ENCODE measurements at regions not wholly inside any gene's neighbourhood (a gene's known extent, or its start where the extent isn't known, plus 50 kb on each side); places are given as distances from the start of the nearest gene placed in this dataset.

DNA sequence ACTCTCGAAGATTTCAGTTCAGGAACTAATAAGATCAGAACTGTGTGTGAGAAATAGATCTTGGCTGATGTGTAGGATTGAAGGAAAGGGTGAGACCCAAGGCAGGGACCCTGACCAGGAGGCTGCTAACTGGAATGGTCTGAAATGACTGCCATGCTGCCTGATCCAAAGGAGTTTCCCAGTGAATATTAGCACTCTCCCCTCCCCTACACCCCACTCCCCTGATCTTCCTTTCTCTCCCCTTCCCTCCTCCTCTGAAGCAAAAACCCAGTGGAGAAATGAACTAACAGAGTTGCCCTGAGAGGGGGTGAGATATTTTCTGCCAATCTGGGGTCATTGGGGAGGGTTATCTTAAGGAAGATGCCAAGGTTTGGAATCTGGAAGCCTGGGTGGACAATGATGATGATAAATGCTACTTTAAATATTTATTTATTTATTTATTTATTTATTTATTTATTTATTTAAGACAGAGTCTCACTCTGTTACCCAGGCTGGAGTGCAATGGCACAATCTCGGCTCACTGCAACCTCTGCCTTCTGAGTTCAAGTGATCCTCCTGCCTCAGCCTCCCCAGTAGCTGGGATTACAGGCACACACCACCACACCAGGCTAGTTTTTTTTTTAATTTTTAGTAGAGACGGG is 371.0 kb upstream of the CHD6 start:
- no peak for FAIRE-seq
- no peak for TF ChIP-seq POLR2A (IDR thresholded peaks at IDR 0.05; ENCODE audit: low read depth, low read length)
- TF ChIP-seq POLR2AphosphoS5 (IDR thresholded peaks at IDR 0.05; ENCODE audit: low read depth, low read length): no peak
- TF ChIP-seq TAF1 (IDR thresholded peaks at IDR 0.05; ENCODE audit: borderline replicate concordance, low read depth, low read length): no peak
- no peak for DNase-seq (ENCODE audit: insufficient read length)

GRCh38 chr20:41984031-41984430 is 365.9 kb upstream of the CHD6 start:
- DNase-seq (ENCODE audit: insufficient read length): no peak
- TF ChIP-seq TAF1 (IDR thresholded peaks at IDR 0.05; ENCODE audit: borderline replicate concordance, low read depth, low read length) (no peak), POLR2AphosphoS5 (IDR thresholded peaks at IDR 0.05; ENCODE audit: low read depth, low read length) (no peak), POLR2A (IDR thresholded peaks at IDR 0.05; ENCODE audit: low read depth, low read length) (no peak)
- FAIRE-seq: no peak

DNA sequence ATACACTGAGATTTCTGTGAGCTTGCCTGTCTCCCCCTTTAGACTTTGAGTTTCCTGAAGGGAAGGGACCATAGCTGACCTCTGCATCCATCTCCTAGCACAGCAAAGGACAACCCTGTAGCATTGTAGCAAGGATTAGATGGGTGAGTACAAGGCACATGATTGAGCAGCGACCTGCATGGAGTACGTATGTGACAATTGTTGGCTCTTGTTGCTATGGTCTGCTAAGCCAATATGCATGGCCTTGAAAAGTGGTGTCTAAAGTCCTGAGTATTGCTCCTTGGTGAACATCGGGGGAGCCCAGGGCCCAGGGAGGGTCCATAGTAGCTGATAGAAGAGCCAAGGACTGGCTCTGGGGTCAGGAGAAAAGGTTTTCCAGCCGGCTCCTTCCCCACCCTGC is 365.0 kb upstream of the CHD6 start:
- no peak for DNase-seq (ENCODE audit: insufficient read length)
- FAIRE-seq: no peak
- TF ChIP-seq TAF1 (IDR thresholded peaks at IDR 0.05; ENCODE audit: borderline replicate concordance, low read depth, low read length): no peak
- no peak for TF ChIP-seq POLR2A (IDR thresholded peaks at IDR 0.05; ENCODE audit: low read depth, low read length)
- no peak for TF ChIP-seq POLR2AphosphoS5 (IDR thresholded peaks at IDR 0.05; ENCODE audit: low read depth, low read length)

DNA sequence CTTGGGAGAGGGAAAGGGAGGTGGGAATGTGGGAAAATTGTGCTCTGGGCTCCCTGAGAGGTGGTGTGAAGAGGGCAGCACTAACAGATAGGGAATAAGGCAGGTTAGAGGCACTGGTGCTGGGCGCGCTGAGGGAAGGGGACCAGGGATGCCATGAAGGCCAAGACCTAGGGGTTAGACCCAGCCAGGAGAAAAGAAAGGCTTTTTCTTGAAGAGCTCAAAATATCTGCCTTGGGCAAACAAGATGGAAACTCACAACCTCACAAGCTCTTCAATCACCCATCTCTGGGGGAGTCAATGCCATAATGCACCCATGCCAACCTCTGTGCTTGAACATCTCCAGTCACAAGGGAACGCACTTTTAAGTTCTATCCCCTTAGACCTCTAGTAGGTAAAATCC is 363.6 kb upstream of the CHD6 start:
- FAIRE-seq (no peak), DNase-seq (ENCODE audit: insufficient read length) (no peak)
- TF ChIP-seq TAF1 (IDR thresholded peaks at IDR 0.05; ENCODE audit: borderline replicate concordance, low read depth, low read length) (no peak), POLR2AphosphoS5 (IDR thresholded peaks at IDR 0.05; ENCODE audit: low read depth, low read length) (no peak), POLR2A (IDR thresholded peaks at IDR 0.05; ENCODE audit: low read depth, low read length) (no peak)

DNA sequence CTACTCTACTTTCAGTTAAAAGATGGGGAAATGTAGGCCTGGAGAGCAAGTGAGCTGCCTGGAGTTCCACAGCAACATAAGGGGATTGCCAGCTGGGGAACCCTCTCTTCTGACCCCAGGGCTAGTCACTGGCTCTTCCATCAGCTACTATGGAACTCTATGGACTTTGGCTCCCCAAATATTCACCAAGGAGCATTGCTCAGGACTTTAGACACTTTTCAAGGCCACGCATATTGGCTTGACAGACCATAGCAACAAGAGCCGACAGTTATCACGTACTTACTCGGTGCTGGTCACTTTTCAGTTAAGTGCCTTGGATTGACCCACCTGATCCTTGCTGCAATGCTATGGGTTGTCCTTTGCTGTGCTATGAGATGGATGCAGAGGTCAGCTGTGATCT is 360.7 kb upstream of the CHD6 start:
- no peak for FAIRE-seq
- DNase-seq (ENCODE audit: insufficient read length): no peak
- no peak for TF ChIP-seq POLR2A (IDR thresholded peaks at IDR 0.05; ENCODE audit: low read depth, low read length)
- TF ChIP-seq POLR2AphosphoS5 (IDR thresholded peaks at IDR 0.05; ENCODE audit: low read depth, low read length): no peak
- TF ChIP-seq TAF1 (IDR thresholded peaks at IDR 0.05; ENCODE audit: borderline replicate concordance, low read depth, low read length): no peak

DNA sequence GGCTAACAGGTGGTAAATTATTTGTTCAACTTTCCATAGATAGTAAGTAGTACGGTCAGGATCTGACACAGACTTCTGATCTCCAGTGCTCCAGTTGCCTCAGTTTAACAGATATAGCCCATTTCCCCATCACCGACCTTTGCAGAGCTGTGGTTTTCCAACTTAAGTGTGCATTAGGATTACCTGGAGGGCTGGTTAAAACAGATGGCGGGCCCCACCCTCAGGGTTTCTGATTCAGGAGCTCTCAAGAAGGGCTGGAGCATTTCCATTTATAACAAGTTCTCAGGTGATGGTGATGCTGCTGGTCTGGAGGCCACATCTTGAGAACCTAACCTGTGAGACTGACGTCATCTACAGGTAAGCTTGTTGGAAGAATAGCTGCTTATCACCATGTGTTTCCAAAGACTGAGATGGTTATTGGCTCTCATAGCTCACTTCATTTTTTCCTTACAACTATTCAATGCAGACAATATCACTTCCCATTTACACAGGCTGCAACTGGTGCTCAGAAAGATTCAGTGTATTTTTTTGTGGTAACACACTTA is 360.1 kb upstream of the CHD6 start:
- FAIRE-seq (no peak), DNase-seq (ENCODE audit: insufficient read length) (no peak)
- TF ChIP-seq TAF1 (IDR thresholded peaks at IDR 0.05; ENCODE audit: borderline replicate concordance, low read depth, low read length): no peak

GRCh38 chr20:41969656-41970055 is 351.5 kb upstream of the CHD6 start:
- TF ChIP-seq POLR2AphosphoS5 (IDR thresholded peaks at IDR 0.05; ENCODE audit: low read depth, low read length) (no peak), POLR2A (IDR thresholded peaks at IDR 0.05; ENCODE audit: low read depth, low read length) (no peak), TAF1 (IDR thresholded peaks at IDR 0.05; ENCODE audit: borderline replicate concordance, low read depth, low read length) (no peak)
- no peak for FAIRE-seq
- DNase-seq (ENCODE audit: insufficient read length): no peak

- DNase-seq (ENCODE audit: insufficient read length) (no peak), FAIRE-seq (no peak)
- no peak for TF ChIP-seq POLR2AphosphoS5 (IDR thresholded peaks at IDR 0.05; ENCODE audit: low read depth, low read length)
- no peak for TF ChIP-seq POLR2A (IDR thresholded peaks at IDR 0.05; ENCODE audit: low read depth, low read length)
These were observed 342.0 kb upstream of the CHD6 start for GRCh38 chr20:41960166-41960565.

DNA sequence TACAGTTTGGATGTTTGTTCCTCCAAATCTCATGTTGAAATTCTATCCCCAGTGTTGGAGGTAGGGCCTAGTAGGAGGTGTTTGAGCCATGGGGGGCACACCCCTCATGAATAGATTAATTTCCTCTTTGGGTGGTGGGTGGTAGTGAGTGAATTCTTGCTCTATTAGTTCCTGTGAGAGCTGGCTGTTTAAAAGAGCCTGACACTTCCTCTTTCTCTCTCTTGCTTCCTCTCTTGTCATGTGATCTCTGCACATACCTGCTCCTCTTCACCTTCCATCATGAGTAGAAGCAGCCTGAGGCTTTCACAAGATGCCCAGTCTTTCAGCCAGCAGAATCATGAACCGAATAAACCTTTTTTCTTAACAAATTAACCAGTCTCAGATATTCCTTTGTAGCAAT is 340.2 kb upstream of the CHD6 start:
- no peak for TF ChIP-seq POLR2AphosphoS5 (IDR thresholded peaks at IDR 0.05; ENCODE audit: low read depth, low read length)
- no peak for TF ChIP-seq POLR2A (IDR thresholded peaks at IDR 0.05; ENCODE audit: low read depth, low read length)
- TF ChIP-seq TAF1 (IDR thresholded peaks at IDR 0.05; ENCODE audit: borderline replicate concordance, low read depth, low read length): no peak
- no peak for FAIRE-seq
- no peak for DNase-seq (ENCODE audit: insufficient read length)

- TF ChIP-seq POLR2AphosphoS5 (IDR thresholded peaks at IDR 0.05; ENCODE audit: low read depth, low read length) (no peak), POLR2A (IDR thresholded peaks at IDR 0.05; ENCODE audit: low read depth, low read length) (no peak), TAF1 (IDR thresholded peaks at IDR 0.05; ENCODE audit: borderline replicate concordance, low read depth, low read length) (no peak)
- FAIRE-seq (no peak), DNase-seq (ENCODE audit: insufficient read length) (no peak)
These were observed 338.3 kb upstream of the CHD6 start for GRCh38 chr20:41956338-41957074.

DNA sequence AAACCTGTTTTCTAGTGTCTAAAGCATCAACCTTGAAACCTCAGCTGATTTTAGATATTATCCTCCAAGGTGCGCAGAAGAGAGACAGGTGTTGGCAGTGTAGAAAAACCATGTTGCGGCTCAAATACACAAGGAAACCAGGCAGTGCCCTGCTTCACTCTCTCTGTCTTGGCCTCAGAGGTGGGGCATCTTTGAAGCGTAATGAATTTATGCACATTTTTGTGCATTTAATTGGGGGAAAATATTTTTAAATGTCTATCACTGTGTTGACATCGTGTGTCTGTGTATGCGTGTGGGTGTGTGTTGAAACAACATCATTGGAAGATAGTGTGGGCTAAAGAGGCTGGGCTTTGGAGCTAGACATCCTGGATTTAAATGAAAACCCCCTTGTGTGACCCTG is 334.0 kb upstream of the CHD6 start:
- TF ChIP-seq POLR2A (IDR thresholded peaks at IDR 0.05; ENCODE audit: low read depth, low read length): no peak
- no peak for TF ChIP-seq POLR2AphosphoS5 (IDR thresholded peaks at IDR 0.05; ENCODE audit: low read depth, low read length)
- TF ChIP-seq TAF1 (IDR thresholded peaks at IDR 0.05; ENCODE audit: borderline replicate concordance, low read depth, low read length): no peak
- no peak for DNase-seq (ENCODE audit: insufficient read length)
- no peak for FAIRE-seq

DNA sequence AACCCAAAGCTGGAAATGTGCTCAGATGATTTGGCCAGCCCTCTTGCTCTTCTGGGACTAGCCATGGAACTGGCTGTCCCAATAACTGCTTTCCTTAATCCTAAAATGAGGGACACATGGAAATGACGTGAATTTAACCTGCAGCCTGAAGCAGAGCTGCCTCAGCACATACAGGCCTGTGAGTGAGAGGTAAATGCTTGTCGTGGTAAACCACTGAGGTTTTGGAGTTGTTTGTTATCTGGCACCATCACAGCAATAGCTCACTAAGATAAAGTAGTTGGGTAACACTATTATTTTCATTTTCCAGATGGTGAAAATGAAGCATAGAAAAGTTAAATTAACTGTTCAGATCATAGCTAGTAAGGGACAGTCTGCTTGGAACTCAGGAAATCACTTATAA is 333.4 kb upstream of the CHD6 start:
- TF ChIP-seq POLR2AphosphoS5 (IDR thresholded peaks at IDR 0.05; ENCODE audit: low read depth, low read length): no peak
- no peak for TF ChIP-seq POLR2A (IDR thresholded peaks at IDR 0.05; ENCODE audit: low read depth, low read length)
- no peak for TF ChIP-seq TAF1 (IDR thresholded peaks at IDR 0.05; ENCODE audit: borderline replicate concordance, low read depth, low read length)
- FAIRE-seq: no peak
- DNase-seq (ENCODE audit: insufficient read length): no peak
